ENCODE measurements at regions not wholly inside any gene's neighbourhood (a gene's known extent, or its start where the extent isn't known, plus 50 kb on each side); places are given as distances from the start of the nearest gene placed in this dataset.

- TF ChIP-seq CTCF (IDR thresholded peaks at IDR 0.05) (no peak), KAT7 (CRISPR knock-in tag; IDR thresholded peaks at IDR 0.05; ENCODE audit: borderline replicate concordance) (no peak), FOXK1 (CRISPR knock-in tag; IDR thresholded peaks at IDR 0.05) (no peak), ARID4B (CRISPR knock-in tag; IDR thresholded peaks at IDR 0.05; ENCODE audit: borderline replicate concordance) (no peak), TEAD4 (CRISPR knock-in tag; IDR thresholded peaks at IDR 0.05) (no peak), CREM (CRISPR knock-in tag; IDR thresholded peaks at IDR 0.05) (no peak), JAZF1 (CRISPR knock-in tag; IDR thresholded peaks at IDR 0.05) (no peak), ELF4 (CRISPR knock-in tag; IDR thresholded peaks at IDR 0.05; ENCODE audit: low read depth) (no peak), ATF2 (CRISPR knock-in tag; IDR thresholded peaks at IDR 0.05; ENCODE audit: borderline replicate concordance, low read depth) (no peak)
- TF ChIP-seq, protein P1, sequence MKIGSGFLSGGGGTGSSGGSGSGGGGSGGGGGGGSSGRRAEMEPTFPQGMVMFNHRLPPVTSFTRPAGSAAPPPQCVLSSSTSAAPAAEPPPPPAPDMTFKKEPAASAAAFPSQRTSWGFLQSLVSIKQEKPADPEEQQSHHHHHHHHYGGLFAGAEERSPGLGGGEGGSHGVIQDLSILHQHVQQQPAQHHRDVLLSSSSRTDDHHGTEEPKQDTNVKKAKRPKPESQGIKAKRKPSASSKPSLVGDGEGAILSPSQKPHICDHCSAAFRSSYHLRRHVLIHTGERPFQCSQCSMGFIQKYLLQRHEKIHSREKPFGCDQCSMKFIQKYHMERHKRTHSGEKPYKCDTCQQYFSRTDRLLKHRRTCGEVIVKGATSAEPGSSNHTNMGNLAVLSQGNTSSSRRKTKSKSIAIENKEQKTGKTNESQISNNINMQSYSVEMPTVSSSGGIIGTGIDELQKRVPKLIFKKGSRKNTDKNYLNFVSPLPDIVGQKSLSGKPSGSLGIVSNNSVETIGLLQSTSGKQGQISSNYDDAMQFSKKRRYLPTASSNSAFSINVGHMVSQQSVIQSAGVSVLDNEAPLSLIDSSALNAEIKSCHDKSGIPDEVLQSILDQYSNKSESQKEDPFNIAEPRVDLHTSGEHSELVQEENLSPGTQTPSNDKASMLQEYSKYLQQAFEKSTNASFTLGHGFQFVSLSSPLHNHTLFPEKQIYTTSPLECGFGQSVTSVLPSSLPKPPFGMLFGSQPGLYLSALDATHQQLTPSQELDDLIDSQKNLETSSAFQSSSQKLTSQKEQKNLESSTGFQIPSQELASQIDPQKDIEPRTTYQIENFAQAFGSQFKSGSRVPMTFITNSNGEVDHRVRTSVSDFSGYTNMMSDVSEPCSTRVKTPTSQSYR (CRISPR knock-in tag; IDR thresholded peaks at IDR 0.05): no peak
- TF ChIP-seq, protein P2, sequence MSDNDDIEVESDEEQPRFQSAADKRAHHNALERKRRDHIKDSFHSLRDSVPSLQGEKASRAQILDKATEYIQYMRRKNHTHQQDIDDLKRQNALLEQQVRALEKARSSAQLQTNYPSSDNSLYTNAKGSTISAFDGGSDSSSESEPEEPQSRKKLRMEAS (CRISPR knock-in tag; IDR thresholded peaks at IDR 0.05): no peak
- TF ChIP-seq, protein P3, sequence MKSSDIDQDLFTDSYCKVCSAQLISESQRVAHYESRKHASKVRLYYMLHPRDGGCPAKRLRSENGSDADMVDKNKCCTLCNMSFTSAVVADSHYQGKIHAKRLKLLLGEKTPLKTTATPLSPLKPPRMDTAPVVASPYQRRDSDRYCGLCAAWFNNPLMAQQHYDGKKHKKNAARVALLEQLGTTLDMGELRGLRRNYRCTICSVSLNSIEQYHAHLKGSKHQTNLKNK (CRISPR knock-in tag; IDR thresholded peaks at IDR 0.05): no peak
These were observed 105.2 kb upstream of the CARMIL1 start for GRCh38 chr6:25173951-25174474.

Measured in WTC11 (cell line).